UCSD-AML1 (cell line): ENCODE measurements at regions not wholly inside any gene's neighbourhood (a gene's known extent, or its start where the extent isn't known, plus 50 kb on each side); places are given as distances from the start of the nearest gene placed in this dataset.

ENCODE experiments used
- DNase-seq: peaks from one replicate; lab custom pipeline; 2025; ENCODE audit not compliant: unreplicated experiment; lab: John Stamatoyannopoulos, UW

DNA sequence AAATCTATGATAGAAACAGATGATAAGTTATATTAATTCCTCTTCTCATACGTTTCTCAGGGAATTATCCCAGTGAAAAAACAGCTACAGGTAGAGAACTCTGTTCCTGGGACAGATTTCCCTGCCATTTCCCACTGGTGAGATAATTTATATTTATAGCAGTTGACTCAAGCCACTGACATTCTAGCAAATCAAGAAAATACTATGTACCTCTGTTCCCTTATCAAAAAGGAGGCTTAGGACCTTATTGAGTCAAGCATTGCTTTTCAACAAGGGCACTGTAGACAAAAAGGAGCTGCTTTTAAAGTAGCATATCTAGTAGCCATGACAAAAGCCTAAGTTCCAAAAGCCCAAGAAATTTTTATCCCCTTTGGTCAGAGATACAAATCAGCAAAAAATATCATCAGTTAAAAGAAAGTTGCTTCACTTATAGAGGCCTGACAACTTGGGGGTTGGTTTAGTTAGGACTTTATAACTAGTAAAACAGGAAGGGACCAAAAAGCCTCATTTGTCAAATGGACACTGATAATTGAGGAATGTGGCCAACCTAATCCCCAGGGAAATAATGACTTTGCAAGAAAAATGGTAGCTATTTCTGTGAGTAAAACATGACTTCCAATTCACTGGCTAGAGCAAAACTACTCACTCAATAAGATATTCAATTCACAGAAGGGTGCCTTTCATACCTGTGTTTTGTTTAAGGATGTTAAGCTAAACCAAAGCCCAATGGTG lies 652.5 kb downstream of the SLITRK1 start:
- DNase-seq = no peak

DNA sequence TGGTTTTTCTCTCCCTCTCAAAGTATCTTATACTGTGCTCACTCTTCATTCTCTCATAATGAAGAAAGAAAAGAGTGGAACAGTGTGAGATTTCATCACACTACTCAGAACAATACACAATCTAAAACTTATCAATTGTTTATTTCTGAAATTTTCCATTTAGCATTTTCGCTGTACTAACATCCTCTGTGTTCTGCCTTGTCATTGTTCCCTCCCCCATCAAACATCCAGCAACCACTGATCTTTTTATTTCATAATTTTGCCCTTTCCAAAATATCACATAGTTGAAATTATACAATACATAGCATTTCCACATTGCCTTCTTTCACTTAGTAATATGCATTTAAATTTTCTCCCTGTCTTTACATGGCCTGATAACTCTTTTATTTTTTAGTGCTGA lies 658.7 kb downstream of the SLITRK1 start:
- no peak for DNase-seq

DNA sequence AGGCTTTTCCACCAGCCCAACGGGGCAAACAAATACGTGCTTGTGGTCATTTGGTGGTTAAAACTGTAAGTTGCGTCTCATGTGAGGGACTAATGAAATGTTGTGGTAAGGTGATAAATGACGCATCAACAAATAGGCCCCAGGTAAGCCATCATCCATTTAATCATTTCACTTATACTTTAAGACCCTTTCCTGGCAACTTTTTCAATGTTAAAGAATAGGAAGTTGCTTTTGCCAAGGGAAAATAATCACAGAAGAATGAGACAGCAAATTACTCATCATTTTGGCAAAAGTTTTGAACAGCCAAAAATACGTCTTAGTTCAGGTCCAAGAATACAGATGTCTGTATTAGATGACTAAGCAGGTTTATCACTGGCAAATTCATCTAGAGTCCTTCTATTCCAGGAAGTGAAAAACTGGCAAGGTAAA lies 660.4 kb downstream of the SLITRK1 start:
- DNase-seq = no peak

DNA sequence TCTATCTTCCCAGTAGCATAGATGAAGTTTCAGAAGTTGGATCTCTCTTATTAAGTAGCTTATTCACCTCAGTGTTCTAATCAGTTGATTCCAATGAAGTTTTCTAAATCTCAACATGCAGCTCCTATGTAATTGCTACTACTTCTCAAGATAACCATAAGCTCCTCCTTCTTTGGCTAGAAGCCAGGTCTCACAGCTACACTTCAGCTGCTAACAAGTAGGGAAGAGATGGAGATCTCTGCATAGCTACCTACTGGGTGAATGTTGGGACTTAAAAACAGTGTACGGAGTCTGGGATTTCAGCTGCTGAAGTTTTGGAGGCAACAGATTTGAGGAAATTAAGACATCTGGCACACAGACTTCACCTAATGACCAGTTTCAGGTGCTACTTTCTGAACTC lies 661.0 kb downstream of the SLITRK1 start:
- DNase-seq = no peak

DNA sequence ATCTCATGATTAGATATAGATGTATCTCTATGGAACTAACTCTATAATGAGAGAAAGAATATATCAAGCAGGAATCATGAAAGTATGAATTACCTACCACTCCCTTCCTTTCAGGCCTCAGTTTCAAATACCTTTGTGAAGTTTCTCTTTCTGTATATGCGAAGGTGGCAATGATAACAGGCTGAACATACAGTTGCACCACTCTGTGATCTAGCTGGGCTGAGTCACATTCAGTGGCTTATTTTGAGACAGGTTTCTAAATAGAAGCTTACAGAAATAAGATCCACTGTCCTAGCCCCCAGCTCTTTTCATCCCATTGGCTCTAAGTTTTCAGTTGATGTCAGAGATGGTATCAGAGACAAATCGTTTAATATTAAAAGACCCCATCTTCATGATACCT lies 662.0 kb downstream of the SLITRK1 start:
- no peak for DNase-seq

DNA sequence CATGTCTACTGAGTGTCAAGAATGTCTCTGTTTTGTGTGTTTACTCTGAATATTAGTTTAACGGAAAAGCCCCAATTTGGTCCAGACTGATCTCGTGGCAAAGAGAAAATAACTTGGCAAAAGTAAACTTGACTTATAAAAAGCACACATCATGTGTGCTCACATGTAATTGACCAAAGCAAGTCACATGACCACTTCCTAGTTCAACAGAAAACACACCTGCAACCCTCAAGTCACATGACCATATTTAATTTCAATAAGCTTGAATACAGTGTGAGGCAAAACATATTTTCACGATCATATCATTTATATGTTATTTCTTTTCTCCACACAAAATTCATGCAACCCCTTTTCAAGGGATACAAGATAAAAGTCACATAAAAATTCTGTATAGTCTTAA lies 662.4 kb downstream of the SLITRK1 start:
- no peak for DNase-seq

DNA sequence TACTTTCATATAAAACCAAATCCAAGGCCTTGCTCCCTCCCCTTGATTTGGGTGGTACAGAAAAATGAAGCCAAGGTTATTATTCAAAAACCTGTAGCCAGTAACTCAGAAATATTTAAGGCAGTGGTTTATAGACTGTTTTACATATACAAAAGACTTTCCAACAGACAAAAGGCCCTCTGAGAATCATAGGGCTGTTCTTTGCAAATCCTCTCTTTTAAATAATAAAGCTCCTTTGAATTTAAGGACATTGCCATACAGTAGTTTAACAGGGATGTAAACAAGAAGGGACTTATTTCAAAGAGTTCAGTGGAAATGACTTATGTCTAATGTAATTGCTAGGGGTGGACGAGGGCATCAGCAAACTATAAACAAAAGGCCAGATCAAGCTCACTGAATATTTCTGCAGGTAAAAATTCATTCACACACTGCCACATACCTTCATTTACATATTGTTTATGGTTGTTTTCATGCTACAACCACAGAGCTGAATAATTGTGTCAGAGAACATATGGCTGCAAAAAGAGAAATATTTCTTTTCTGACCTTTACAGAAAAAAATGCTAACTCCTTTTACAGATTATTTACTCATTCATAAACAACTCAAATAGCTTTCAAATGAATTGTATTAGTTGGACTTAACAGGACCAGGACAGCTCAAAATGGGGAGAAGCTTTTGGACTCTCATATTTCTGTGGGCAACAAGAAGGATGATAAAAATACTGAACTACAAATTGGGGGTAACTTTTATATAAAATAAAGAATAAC lies 665.6 kb downstream of the SLITRK1 start:
- no peak for DNase-seq

DNA sequence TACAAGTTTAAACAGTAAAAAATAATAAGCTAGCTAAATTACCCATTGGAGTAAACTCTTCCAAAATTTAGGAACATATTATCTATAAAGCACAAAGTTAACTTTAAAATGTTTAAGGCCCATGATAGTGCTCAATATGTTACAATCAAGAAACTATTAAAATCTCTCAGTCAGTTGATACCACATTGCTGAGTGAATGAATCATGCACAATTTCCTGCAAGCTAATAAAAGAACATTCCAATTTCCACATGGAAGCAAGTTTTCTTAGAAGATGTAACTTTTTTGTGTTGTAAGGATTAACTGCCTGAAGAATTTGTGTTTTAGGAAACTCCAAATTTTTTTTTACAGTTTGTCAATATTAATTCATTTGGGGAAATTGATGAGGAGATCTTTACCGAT lies 666.6 kb downstream of the SLITRK1 start:
- DNase-seq = no peak

DNA sequence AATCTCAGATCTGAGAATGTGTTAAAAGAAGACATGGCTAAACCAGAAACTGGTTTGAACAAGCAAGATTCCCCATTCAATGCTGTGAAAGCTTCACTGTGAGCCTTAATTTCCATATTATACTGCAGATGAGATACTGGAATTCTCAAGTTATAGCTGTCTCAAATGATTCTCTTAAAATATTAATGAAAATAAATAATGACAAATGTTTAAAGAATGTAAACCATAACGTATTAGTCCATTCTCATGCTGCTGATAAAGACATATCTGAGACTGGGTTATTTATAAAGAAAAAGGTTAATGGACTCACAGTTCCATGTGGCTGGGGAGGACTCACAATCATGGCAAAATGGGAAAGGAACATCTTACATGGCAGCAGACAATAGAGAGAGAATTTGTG lies 667.8 kb downstream of the SLITRK1 start:
- DNase-seq = no peak

DNA sequence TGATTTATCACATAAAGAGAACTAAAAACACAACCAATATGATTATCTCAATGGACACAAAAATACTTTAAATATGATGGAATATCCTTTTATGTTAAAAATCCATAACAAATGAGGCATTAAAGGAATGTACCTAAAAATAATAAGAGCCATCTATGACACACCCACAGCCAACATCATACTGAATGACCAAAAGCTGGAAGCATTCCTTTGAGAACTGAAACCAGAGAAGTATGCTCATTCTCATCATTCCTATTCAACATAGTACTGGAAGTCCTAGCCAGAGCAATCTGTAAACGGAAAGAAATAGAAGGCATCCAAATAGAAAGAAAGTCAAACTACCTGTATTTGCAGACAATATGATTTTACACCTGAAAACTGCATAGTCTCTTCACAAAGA lies 671.0 kb downstream of the SLITRK1 start:
- DNase-seq = no peak

DNA sequence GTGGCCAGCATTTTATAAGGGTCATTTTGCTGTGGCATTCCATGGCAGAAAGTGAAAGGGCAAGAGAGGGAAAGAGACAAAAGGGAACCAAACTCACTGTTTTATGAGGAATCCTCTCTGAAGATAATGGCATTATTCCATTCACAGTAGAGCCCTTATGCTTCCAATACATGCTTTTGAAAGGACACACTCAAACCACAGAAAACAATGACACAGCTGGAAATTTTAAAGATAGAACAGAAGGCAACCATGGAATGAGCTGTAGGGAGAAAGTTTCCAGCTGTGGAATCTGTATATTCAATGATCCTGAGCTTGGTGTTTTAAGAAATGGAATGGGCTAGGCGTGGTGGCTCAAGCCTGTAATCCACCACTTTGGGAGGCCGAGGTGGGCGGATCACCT lies 677.4 kb downstream of the SLITRK1 start:
- no peak for DNase-seq

DNA sequence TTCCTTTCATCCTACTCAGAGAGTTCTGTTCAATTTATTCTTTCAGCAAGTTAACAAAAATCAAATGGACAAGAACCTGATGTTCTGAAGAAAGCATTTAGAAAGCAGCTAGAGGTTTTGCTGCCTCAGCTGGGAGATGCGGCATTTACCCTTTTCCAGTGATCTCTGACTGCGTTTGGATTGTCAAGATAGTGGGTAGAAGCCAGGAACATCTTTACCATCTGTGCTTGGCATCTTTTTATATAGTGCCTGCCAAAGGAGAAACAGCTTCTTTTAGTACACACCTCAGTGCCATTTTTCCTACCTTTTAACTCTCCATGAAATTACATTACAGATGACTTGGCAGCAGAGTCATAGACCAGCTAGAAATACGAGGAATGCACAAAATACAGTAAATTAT lies 680.8 kb downstream of the SLITRK1 start:
- no peak for DNase-seq

DNA sequence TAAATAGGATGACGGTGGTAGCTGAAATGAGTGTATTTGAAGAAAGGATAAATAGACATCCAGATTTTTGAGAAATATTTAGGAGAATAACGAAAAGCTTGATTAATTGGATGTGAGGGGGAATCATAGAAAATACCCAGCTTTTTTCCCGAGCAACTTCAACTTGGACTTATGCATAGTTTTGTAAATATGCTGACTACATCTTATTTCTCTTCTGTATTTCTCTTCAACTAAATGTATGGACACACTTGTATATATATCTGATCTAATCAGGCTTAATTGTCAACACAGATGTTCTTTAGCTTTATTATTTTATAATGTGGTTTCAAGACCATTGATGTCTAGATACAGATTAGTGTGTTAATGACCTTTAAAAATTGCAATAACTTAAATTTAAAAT lies 685.0 kb downstream of the SLITRK1 start:
- DNase-seq = no peak

DNA sequence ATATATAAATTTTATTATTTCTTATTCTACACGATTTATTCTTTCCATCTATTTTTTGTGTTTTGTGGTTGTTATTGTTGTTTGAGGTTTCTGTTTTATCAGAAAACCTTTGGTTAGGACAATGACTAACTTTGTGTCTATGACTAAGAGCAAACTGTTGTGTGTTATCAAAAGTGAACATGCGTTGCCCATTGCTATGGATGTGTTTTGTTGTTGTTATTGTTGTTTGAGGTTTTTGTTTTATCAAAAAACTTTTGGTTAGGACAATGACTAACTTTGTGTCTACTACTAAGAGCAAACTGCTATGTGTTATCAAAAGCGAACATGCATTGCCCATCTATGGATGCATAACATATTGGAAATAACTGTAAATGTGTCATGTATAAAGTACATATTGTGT lies 692.3 kb downstream of the SLITRK1 start:
- no peak for DNase-seq

DNA sequence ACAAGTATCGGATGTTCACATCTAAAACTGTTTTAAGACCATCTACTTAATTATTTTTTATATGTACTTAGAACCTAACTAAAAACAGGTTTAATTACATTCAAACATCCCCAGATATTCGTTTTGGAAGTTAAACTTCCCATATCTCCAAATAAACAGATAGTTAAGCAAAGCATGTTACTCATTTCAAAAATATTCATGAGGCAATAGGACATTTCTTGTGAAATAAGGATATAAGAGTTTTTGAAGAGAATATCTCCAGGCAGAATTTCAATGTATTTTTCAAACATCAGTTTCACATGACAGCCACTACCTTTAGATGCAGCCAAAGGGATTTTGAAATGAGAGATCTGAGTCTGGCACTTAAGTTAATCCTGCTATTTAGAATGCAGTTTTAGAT lies 697.5 kb downstream of the SLITRK1 start:
- no peak for DNase-seq

DNA sequence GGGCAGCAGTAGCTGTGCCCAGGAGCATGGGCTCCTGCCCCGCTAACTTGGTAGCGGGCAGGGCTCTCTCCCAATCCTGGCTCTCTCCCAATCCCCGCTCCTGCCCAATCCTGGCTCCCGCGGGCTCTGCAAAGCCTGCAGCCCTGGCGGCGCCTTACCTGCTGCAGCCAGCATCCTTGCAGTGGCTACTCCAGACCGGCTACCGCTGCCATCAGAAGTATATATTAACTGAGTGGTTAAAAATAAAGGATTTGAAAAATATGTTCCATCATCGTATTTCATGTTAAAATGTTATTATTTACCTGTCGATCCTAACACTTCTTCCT lies 698.2 kb downstream of the SLITRK1 start:
- no peak for DNase-seq

DNA sequence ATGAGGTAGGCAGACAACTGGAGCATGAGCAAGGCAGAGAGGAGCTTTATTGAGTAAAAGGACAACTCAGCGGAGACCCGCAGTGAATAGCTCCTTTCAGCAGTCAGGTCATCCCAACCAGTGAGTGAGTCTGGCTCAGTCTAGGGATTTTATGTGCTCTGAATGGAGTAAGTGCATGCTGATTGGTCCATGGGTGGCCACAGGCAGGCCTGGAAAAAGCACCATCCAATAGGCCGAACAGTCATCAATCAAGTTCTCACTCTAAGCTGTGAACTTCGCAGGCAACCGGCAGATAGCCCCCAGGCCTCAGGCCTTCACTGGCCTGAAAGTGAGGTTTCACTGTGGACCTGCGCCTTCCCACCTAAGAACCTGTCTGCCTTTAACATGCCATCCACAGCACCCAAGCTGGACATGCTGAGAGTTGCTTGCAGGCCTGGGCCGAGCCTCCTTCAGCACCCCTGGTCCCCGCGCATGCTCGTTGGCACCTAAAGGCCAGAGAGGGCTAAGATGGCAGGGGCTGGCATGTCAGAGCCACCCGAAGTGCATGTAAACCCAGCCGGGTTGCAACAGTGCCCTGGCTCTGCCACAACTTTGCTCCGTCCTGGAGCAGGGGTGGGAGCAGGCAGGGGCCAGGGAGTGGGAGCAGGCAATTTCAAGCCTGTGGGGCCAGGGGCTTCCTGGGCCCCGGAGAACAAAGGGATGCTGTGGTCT lies 698.7 kb downstream of the SLITRK1 start:
- no peak for DNase-seq

DNA sequence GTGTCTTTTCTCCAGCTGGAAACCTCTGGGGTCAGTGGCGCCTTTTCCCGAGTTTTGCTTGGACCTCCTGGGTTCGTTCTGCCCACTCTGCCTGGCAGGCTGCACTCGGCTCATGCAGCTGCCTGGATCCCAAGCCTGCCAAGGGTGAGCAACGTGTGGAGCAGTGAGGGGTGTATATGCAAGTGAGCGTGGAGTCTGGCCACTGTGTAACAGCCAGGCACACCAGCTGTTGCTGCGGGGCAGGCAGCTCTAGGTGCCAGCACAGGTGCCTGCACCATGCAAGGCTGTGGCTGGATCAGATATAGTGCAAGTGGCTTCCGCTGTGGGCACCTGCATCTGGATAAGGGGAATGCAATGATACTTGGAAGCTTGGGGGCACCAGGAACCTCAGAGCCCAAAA lies 699.4 kb downstream of the SLITRK1 start:
- DNase-seq = no peak

DNA sequence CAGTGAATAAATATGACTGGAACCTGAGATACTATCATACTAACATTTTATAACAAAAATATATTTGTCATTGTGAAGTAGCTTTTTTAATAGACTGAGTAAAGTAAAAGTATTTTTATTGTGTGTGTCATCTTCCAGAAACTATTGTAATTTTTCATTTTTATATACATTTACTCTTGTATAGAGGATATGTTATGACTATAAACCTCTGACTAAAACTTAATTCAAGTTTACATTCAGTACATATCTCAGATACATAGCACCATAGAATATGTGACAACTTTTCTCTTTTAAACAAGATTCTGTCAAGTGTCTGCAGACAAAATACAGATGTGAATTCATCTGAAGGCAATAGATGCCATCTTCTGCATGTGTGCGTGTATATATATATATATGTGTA lies 704.3 kb downstream of the SLITRK1 start:
- DNase-seq = no peak

DNA sequence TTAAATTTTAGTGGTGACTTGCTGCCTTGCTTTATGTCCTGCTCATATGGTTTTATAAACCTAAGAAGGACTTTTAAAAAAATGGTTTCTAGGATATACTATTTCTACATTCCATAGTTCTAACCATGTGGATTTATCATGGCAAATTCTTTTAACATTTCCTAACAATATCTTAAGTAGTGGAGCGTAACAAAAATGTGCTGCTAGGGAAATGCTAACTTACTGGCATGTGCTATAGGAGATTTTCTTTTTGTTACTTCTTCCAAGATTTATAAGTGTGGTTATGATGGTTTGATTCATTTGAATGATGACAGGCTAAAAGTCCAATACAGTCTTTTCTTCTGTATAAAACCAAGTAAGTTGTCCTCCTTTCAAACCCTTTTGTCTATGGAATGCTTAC lies 713.7 kb downstream of the SLITRK1 start:
- DNase-seq = no peak

DNA sequence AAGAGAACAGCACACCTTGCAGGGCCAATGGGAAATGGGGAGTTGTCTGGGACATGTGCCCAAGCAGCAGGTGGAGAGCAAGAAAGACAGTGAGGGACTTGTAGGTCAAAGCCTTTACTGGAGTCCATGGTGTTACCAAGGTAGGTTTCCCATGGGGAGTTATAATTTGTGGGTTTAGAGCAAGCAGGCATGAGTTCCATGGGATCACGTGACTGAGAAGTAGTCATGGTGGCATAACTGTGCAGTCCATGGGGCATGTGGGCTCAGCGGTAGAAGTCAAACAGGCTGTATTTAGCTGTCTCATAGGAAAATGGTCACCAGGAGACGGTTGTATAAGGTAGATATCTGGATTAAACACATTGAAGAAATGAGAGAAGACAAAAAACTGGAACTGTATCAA lies 715.1 kb downstream of the SLITRK1 start:
- DNase-seq = no peak

DNA sequence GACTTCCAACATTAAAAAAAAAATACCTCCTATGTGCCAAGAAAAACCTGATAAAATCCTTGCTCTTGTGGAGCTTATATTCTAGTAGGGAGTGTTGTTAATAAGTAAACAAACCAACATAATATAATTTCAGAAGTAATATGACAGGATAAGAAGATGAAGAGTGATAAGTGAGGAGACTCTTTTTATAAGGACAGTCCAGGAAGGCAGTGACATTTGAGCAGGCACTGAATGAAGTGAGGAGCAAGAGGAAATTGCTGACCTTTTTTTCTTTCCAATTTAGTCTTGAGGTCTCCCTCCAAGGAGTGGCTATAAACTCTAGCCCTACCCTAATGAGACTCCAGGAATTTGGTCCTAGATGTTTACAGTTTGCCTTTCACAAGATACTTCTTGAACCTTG lies 715.7 kb downstream of the SLITRK1 start:
- DNase-seq = no peak
